OCI-LY7 (cell line): ENCODE measurements at regions not wholly inside any gene's neighbourhood (a gene's known extent, or its start where the extent isn't known, plus 50 kb on each side); places are given as distances from the start of the nearest gene placed in this dataset.

ENCODE experiments used
- BruUV-seq: library from RNA; stranded (reverse); fragments of 400-500 nt; replicated peaks from 2 replicates; lab custom pipeline; 2021; lab: Mats Ljungman, UMichigan
- CTCF ChIA-PET: fragments of 300-600 bp; sonication (Branson Sonifier 250); formaldehyde crosslinking; loops from one replicate; lab custom pipeline; 2022; ENCODE audit warnings: antibody characterized with exemption; ENCODE audit not compliant: unreplicated experiment; lab: Charles Lee
- POLR2A ChIA-PET: fragments of 300-600 bp; sonication (Branson Sonifier 250); formaldehyde crosslinking; loops from one replicate; lab custom pipeline; 2022; ENCODE audit warnings: antibody characterized with exemption; lab: Charles Lee
- DNase-seq: peaks from one replicate; pipeline ENCODE4 v3.0.0-alpha.2; 2015; ENCODE audit warnings: low spot score
- H2AFZ ChIP-seq: fragments of 200-600 bp; sonication (generic), shearing (Covaris generic); 2 replicates; pipeline ENCODE4 v1.6.1; 2014; ENCODE audit warnings: mild to moderate bottlenecking, antibody characterized with exemption, low read length, moderate library complexity
- H3K27ac ChIP-seq: fragments of 200-600 bp; sonication (generic); 2 replicates; pipeline ENCODE4 v1.5.1; 2014; ENCODE audit warnings: mixed run types, low read depth, mild to moderate bottlenecking, moderate library complexity, low read length, inconsistent platforms; ENCODE audit not compliant: poor library complexity, severe bottlenecking
- H3K36me3 ChIP-seq: fragments of 200-600 bp; sonication (generic); 2 replicates; pipeline ENCODE4 v1.6.1; 2014; ENCODE audit warnings: mild to moderate bottlenecking, antibody characterized with exemption, low read length, moderate library complexity, mixed read lengths; ENCODE audit not compliant: insufficient read depth
- H3K4me1 ChIP-seq: fragments of 200-600 bp; sonication (generic); 2 replicates; pipeline ENCODE4 v1.5.1; 2014; ENCODE audit warnings: mild to moderate bottlenecking, low read length; ENCODE audit not compliant: insufficient read depth, poor library complexity, severe bottlenecking
- H3K4me2 ChIP-seq: fragments of 200-600 bp; sonication (generic); 2 replicates; pipeline ENCODE4 v1.6.1; 2014; ENCODE audit warnings: mild to moderate bottlenecking, low read length
- H3K4me3 ChIP-seq: fragments of 200-600 bp; sonication (generic); 2 replicates; pipeline ENCODE4 v1.5.1; 2014; ENCODE audit warnings: mild to moderate bottlenecking, low read depth, low read length; ENCODE audit not compliant: poor library complexity, severe bottlenecking
- H3K79me2 ChIP-seq: fragments of 200-600 bp; sonication (generic); 2 replicates; pipeline ENCODE4 v1.6.1; 2016; ENCODE audit warnings: low read depth, mild to moderate bottlenecking, low read length, moderate library complexity, mixed read lengths; ENCODE audit not compliant: insufficient read depth
- H3K9me2 ChIP-seq: fragments of 200-600 bp; sonication (generic); 2 replicates; pipeline ENCODE4 v1.6.1; 2016; ENCODE audit warnings: mild to moderate bottlenecking, low read length, mixed read lengths; ENCODE audit not compliant: insufficient read depth
- H3K9me3 ChIP-seq: fragments of 200-600 bp; sonication (generic); 2 replicates; pipeline ENCODE4 v1.6.1; 2014; ENCODE audit warnings: mild to moderate bottlenecking, mixed run types, low read length, mixed read lengths
- H4K20me1 ChIP-seq: fragments of 200-600 bp; sonication (generic); 2 replicates; pipeline ENCODE4 v1.6.1; 2014; ENCODE audit warnings: mild to moderate bottlenecking, antibody characterized with exemption, low read length, moderate library complexity, mixed read lengths; ENCODE audit not compliant: insufficient read depth
- EZH2phosphoT487 ChIP-seq: fragments of 200-600 bp; sonication (generic); IDR thresholded peaks from 2 replicates; pipeline ENCODE4 v1.6.1; 2018; ENCODE audit warnings: low read depth, borderline replicate concordance, mild to moderate bottlenecking, mixed run types, antibody characterized with exemption, low read length, moderate library complexity, mixed read lengths
- intact Hi-C: fragments of 100-400 bp; cut with micrococcal nuclease; formaldehyde crosslinking; loops from one replicate; pipeline ENCODE4 v1.10.0; 2022; ENCODE audit not compliant: unreplicated experiment
- TF ChIP-seq, protein P1 (sequence below): fragments of 200-600 bp; sonication (generic); conservative IDR thresholded peaks from 2 replicates; pipeline ENCODE4 v1.5.1; 2014; ENCODE audit warnings: mild to moderate bottlenecking, antibody characterized with exemption, low read length, moderate library complexity, mixed read lengths

DNA sequence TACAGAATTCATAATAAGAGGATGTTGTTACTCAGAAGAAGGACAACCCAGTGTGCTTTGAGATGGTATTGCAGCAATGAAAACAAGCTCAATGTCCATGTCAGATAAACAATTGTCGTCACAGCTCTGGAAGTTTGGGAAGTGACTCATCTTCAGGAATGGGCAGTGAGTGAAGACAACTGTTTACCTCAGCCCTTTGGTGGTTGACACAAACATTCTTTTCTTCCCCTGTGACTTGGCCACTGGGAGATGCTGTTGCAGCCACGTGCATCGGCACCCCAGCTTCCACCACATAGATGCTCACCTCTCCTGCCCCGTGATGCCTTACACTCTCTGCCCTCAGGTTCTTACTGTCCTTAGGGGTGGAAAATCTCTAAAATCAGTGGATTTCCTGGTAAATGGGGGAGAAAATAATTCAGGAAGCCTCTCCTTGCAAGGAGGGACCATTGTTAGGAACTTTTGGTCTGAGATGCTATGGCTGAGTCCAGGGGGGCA lies 114.1 kb upstream of the GALNT15 start:
- POLR2A ChIA-PET = interaction anchor here (0.5 kb wide), 1 partner anchor 250 kb away, joined by 3 read pairs; no protein-coding TSS in a partner anchor
- intact Hi-C loops = no loop called here
- Histone ChIP-seq H3K4me2 (no peak overlapping the region), H3K4me3 (no peak overlapping the region), H3K27ac (no peak overlapping the region), H3K9me2 (no peaks in the 10 kb centered on the region), H3K79me2 (no peaks in the 10 kb centered on the region), H3K9me3 (no peaks in the 10 kb centered on the region), H3K36me3 (no peaks in the 10 kb centered on the region), H4K20me1 (no peaks in the 10 kb centered on the region), H3K4me1 (no peaks in the 10 kb centered on the region), H2AFZ (no peak overlapping the region)
- DNase-seq = no peak
- no TSS peak for BruUV-seq
- CTCF ChIA-PET = no interaction called here
- TF ChIP-seq, protein P1, sequence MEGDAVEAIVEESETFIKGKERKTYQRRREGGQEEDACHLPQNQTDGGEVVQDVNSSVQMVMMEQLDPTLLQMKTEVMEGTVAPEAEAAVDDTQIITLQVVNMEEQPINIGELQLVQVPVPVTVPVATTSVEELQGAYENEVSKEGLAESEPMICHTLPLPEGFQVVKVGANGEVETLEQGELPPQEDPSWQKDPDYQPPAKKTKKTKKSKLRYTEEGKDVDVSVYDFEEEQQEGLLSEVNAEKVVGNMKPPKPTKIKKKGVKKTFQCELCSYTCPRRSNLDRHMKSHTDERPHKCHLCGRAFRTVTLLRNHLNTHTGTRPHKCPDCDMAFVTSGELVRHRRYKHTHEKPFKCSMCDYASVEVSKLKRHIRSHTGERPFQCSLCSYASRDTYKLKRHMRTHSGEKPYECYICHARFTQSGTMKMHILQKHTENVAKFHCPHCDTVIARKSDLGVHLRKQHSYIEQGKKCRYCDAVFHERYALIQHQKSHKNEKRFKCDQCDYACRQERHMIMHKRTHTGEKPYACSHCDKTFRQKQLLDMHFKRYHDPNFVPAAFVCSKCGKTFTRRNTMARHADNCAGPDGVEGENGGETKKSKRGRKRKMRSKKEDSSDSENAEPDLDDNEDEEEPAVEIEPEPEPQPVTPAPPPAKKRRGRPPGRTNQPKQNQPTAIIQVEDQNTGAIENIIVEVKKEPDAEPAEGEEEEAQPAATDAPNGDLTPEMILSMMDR = no peak
- no peak for TF ChIP-seq EZH2phosphoT487

DNA sequence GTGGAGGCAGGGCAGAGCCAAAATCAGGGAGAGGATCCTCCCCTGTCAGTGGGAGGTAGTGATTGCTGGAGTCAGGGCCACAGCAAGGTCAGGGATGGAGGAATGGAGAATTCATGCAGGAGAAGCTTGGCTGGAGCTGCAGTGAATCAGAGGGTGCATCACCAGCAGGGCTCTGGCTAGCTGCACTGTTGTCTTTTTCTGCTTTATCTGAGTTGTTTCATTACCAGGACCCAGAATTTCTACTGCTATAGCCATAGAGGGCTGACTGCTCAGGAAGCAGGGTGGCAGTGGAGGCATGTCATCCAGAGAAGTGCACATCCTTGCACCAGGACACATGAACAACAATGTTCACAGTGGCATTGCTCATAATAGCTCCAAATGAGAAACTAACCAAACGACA lies 113.5 kb upstream of the GALNT15 start:
- Histone ChIP-seq H3K27ac (no peak overlapping the region), H3K79me2 (no peaks in the 10 kb centered on the region), H3K9me2 (no peaks in the 10 kb centered on the region), H3K4me2 (no peak overlapping the region), H3K4me3 (no peak overlapping the region), H2AFZ (no peak overlapping the region), H3K9me3 (no peaks in the 10 kb centered on the region), H3K36me3 (no peaks in the 10 kb centered on the region), H4K20me1 (no peaks in the 10 kb centered on the region), H3K4me1 (no peaks in the 10 kb centered on the region)
- no peak for DNase-seq
- CTCF ChIA-PET = interaction anchor here (0.7 kb wide), 1 partner anchor 253 kb away, joined by 3 read pairs; no protein-coding TSS in a partner anchor
- intact Hi-C loops = no loop called here
- TF ChIP-seq, protein P1 = no peak
- TF ChIP-seq EZH2phosphoT487 = no peak
- no TSS peak for BruUV-seq
- POLR2A ChIA-PET = interaction anchor here (0.6 kb wide), 1 partner anchor 264 kb away, joined by 3 read pairs; no protein-coding TSS in a partner anchor

DNA sequence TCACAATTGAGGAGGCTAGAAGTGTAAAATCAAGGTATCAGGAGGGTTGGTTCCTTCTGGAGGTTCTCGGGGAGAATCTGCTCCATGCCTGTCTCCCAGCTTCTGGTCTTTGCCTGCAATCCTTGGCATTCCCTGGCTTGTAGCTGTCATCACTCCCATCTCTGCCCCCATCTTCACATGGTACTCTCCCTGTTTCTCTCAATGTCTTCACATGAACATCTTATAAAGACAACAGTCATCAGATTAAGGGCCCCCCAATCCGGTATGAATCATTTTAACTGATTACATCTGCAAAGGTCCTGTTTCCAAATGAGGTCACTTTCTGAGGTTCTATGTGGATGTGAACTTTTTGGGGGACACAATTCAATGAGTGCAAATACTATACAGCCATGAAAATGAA lies 113.0 kb upstream of the GALNT15 start:
- TF ChIP-seq, protein P1 = no peak
- no peak for TF ChIP-seq EZH2phosphoT487
- Histone ChIP-seq H3K27ac (no peak overlapping the region), H3K4me1 (no peaks in the 10 kb centered on the region), H4K20me1 (no peaks in the 10 kb centered on the region), H3K9me2 (no peaks in the 10 kb centered on the region), H3K4me2 (no peak overlapping the region), H2AFZ (no peak overlapping the region), H3K36me3 (no peaks in the 10 kb centered on the region), H3K9me3 (no peaks in the 10 kb centered on the region), H3K4me3 (no peak overlapping the region), H3K79me2 (no peaks in the 10 kb centered on the region)
- CTCF ChIA-PET = interaction anchor here (0.7 kb wide), 1 partner anchor 254 kb away, joined by 3 read pairs; no protein-coding TSS in a partner anchor
- no TSS peak for BruUV-seq
- DNase-seq = no peak
- intact Hi-C loops = no loop called here
- POLR2A ChIA-PET = interaction anchor here (0.6 kb wide), 1 partner anchor 265 kb away, joined by 3 read pairs; no protein-coding TSS in a partner anchor
